ENCODE measurements at regions not wholly inside any gene's neighbourhood (a gene's known extent, or its start where the extent isn't known, plus 50 kb on each side); places are given as distances from the start of the nearest gene placed in this dataset.

DNA sequence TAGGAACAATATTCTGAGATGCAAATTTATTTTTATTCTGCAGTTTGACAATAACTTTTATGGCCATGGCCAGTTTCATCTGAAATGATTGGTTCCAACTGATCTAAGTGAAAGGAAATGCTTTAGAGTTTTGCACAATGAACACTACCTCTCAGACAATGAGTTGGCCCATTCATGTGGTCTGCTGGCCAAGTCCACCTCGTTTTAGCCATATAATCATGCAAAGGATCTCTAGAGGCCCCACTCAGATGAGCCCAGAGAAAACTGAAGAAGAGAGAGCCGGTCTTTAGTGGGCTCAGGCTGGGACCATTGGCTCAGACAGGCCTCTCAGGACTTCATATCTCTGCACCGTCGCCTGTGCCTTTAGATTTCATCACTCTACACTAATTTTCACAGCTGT lies 254.7 kb downstream of the MREG start:
- Histone ChIP-seq H3K27ac (no peak overlapping the region), H3K4me3 (no peak overlapping the region), H3K4me1 (no peaks in the 10 kb centered on the region), H3K27me3 (no peaks in the 10 kb centered on the region), H3K36me3 (no peaks in the 10 kb centered on the region), H3K9me3 (no peaks in the 10 kb centered on the region)
- DNase-seq, result no peak
- intact Hi-C loops (cut with DNase I), result no loop called here
- no peak for ATAC-seq
- TF ChIP-seq, protein P1, sequence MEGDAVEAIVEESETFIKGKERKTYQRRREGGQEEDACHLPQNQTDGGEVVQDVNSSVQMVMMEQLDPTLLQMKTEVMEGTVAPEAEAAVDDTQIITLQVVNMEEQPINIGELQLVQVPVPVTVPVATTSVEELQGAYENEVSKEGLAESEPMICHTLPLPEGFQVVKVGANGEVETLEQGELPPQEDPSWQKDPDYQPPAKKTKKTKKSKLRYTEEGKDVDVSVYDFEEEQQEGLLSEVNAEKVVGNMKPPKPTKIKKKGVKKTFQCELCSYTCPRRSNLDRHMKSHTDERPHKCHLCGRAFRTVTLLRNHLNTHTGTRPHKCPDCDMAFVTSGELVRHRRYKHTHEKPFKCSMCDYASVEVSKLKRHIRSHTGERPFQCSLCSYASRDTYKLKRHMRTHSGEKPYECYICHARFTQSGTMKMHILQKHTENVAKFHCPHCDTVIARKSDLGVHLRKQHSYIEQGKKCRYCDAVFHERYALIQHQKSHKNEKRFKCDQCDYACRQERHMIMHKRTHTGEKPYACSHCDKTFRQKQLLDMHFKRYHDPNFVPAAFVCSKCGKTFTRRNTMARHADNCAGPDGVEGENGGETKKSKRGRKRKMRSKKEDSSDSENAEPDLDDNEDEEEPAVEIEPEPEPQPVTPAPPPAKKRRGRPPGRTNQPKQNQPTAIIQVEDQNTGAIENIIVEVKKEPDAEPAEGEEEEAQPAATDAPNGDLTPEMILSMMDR (IDR thresholded peaks at IDR 0.05), result no peak

DNA sequence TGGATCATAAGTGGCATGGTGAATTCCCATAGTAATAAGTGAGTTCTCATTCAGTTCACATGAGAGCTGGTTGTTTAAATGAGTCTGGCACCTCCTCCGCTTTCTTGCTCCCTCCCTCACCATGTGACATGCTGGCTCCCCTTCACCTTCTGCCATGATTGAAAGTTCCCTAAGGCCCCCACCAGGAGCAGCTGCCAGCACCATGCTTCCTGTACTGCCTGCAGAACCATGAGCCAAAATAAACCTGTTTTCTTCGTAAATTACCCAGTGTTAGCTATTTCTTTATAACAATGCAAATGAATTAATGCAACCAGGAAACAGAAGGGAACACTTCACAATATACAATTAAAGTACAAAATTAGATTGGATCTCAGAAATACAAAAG lies 257.0 kb downstream of the MREG start:
- Histone ChIP-seq H3K9me3 (no peaks in the 10 kb centered on the region), H3K27me3 (no peaks in the 10 kb centered on the region), H3K4me3 (no peak overlapping the region), H3K27ac (no peak overlapping the region), H3K36me3 (no peaks in the 10 kb centered on the region), H3K4me1 (no peaks in the 10 kb centered on the region)
- intact Hi-C loops (cut with DNase I), result no loop called here
- TF ChIP-seq, protein P1 (IDR thresholded peaks at IDR 0.05), result no peak
- DNase-seq, result no peak
- no peak for ATAC-seq

DNA sequence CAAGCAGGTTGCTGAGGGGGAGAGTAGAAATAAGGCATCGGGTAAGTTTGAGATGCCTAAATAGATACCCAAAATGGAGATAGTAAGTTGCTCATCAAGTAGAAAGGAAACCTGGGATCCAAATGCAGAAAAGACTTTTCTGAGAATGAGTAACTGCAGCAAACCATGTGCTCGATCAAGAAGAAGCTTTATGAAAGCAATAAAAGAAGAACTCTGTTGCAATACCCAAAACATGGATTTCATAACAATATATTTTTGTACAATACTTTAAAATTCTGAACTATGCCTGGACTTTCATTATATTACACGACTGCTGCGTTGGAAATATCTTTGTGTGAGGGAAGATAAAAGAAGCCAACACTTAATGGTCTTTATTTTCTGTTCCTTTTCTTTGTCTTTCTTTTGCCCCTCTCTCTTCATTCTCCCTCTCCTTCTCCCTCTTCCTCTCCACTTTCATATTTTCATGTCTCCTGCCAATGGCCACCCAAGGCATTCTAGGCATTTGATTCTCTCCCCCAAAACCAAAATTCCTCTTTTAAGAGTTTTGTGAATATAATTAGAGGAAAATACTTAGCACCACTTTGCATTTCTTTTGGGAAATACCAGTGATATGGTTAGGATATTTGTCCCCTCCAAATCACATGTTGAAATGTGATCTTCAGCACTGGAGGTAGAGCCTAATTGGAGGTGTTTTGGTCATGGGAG lies 257.6 kb downstream of the MREG start:
- Histone ChIP-seq H3K4me3 (no peak overlapping the region), H3K4me1 (no peaks in the 10 kb centered on the region), H3K27me3 (no peaks in the 10 kb centered on the region), H3K9me3 (no peaks in the 10 kb centered on the region), H3K36me3 (no peaks in the 10 kb centered on the region), H3K27ac (no peak overlapping the region)
- intact Hi-C loops (cut with DNase I), result no loop called here
- no peak for ATAC-seq
- TF ChIP-seq, protein P1 (IDR thresholded peaks at IDR 0.05), result no peak
- DNase-seq, result no peak

DNA sequence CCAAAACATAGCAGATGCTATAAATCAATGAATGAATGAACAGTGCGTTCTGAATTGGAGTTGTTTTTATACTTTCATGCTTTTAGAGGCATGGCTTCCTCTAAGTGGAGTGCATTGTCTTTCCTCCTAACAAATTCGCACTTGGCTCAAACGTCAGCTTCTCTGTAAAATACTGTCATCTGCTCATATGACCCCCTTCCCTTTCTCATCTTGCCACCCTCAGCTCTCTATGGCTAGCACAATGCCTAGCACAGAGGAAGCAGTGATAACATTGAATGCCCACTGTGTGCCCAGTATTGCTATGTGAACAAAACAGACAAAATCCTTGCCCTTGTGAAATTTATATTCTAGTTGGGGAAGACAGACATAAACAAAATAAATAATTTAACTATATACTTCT lies 258.8 kb downstream of the MREG start:
- H3K36me3 ChIP-seq, result no peaks in the 10 kb centered on the region
- TF ChIP-seq, protein P1 (IDR thresholded peaks at IDR 0.05), result no peak
- intact Hi-C loops (cut with DNase I), result no loop called here
- H3K27me3 ChIP-seq, result no peaks in the 10 kb centered on the region
- H3K4me3 ChIP-seq, result no peak overlapping the region
- no peak overlapping the region for H3K27ac ChIP-seq
- no peaks in the 10 kb centered on the region for H3K4me1 ChIP-seq
- ATAC-seq (peak; percentile 40), DNase-seq (no peak)
- H3K9me3 ChIP-seq, result no peaks in the 10 kb centered on the region

DNA sequence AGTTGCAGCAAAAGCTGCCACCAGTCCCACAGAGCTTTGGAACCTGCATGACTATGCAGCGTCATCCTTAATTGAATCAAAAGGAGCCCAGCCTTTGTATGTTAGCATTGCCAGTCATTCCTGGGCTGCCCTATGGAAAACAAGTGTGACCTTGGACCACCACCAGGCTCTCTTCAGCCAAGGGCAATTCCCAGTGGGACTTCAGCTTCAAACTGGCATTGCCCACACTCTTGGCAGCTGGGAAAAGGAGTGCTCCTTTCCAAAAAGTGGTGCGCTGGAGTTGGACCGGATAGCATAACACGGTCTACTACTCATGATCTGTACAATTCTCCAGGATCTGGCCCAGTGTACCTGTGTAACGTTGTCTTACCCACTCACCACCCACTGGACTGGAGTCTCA lies 259.5 kb downstream of the MREG start:
- ATAC-seq (no peak), DNase-seq (no peak)
- no peaks in the 10 kb centered on the region for H3K27me3 ChIP-seq
- no peak overlapping the region for H3K4me3 ChIP-seq
- intact Hi-C loops (cut with DNase I), result no loop called here
- H3K9me3 ChIP-seq, result no peaks in the 10 kb centered on the region
- H3K4me1 ChIP-seq, result no peaks in the 10 kb centered on the region
- H3K36me3 ChIP-seq, result no peaks in the 10 kb centered on the region
- TF ChIP-seq, protein P1 (IDR thresholded peaks at IDR 0.05), result no peak
- H3K27ac ChIP-seq, result no peak overlapping the region

DNA sequence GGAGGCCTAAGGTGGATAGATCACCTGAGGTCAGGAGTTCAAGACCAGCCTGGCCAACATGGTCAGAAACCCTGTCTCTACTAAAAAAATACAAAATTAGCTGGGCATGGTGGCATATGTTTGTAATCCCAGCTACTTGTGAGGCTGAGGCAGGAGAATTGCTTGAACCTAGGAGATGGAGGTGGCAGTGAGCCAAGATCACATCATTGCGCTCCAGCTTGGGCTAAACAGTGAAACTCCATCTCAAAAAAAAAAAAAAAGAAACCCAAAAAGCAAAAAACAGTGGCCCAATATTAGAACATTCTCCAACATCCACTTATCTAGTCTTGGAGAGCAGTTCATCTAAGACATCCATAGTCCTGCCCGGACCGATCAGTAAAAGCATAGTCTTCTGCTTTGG lies 260.4 kb downstream of the MREG start:
- no peaks in the 10 kb centered on the region for H3K27me3 ChIP-seq
- intact Hi-C loops (cut with DNase I), result no loop called here
- TF ChIP-seq, protein P1 (IDR thresholded peaks at IDR 0.05), result no peak
- H3K4me1 ChIP-seq, result peaks cover 5% of the 10 kb centered on the region
- no peaks in the 10 kb centered on the region for H3K9me3 ChIP-seq
- H3K36me3 ChIP-seq, result no peaks in the 10 kb centered on the region
- ATAC-seq (no peak), DNase-seq (no peak)
- no peak overlapping the region for H3K4me3 ChIP-seq
- H3K27ac ChIP-seq, result no peak overlapping the region
